Ovary (tissue), 7 donors: ENCODE measurements at regions not wholly inside any gene's neighbourhood (a gene's known extent, or its start where the extent isn't known, plus 50 kb on each side); places are given as distances from the start of the nearest gene placed in this dataset.

Experiments
- DNase-seq, 5 donors: peaks; one replicate each; pipeline ENCODE4 v3.0.0-alpha.2; 2019 to 2020
- H3K27ac ChIP-seq, 2 donors: fragments of 200-600 bp; one replicate each; pipeline versions ENCODE4 v1.5.1 to v1.8.0; 2019 to 2022
- H3K27me3 ChIP-seq: fragments of 200-600 bp; one replicate; pipeline ENCODE4 v1.8.0; 2022
- H3K36me3 ChIP-seq: fragments of 200-600 bp; sonication (generic); one replicate; pipeline ENCODE4 v1.5.1; 2019
- H3K4me1 ChIP-seq: one replicate; pipeline ENCODE4 v1.8.1; 2013; ENCODE audit warnings: mild to moderate bottlenecking, moderate library complexity; ENCODE audit not compliant: insufficient read depth
- H3K4me3 ChIP-seq: fragments of 200-600 bp; sonication (generic); one replicate; pipeline ENCODE4 v1.5.1; 2017
- H3K9me3 ChIP-seq, 2 donors: fragments of 200-600 bp in 1 of 2; sonication (generic) in 1 of 2; one replicate each; pipeline versions ENCODE4 v1.5.1 to v1.8.1; 2013 to 2019; ENCODE audit warnings: mild to moderate bottlenecking in 1 of 2, moderate library complexity in 1 of 2
- EP300 ChIP-seq: sonication (generic); formaldehyde crosslinking; IDR thresholded peaks from one replicate; pipeline ENCODE4 v1.6.1; 2017; ENCODE audit warnings: antibody characterized with exemption
- POLR2A ChIP-seq: fragments of 450-650 bp; IDR thresholded peaks from one replicate; pipeline ENCODE4 v1.6.1; 2017; ENCODE audit warnings: antibody characterized with exemption, mild to moderate bottlenecking, moderate library complexity
- whole genome bisulfite sequencing, 3 donors: extraction: QIAGEN DNeasy Blood & Tissue Kit in 1 of 3; methylation state at CpG; one replicate each; pipeline versions ENCODE4 v1.1.5 to v1.1.7; 2013 to 2017; 5-methylcytosine and 5-hydroxymethylcytosine counted together
- intact Hi-C, 4 donors: fragments of 100-400 bp; cut with DNase I; formaldehyde crosslinking; loops; one replicate each; pipeline versions ENCODE4 v1.11.0 to v1.15.1; 2022 to 2023
- TF ChIP-seq, protein P1 (sequence below), 3 donors: fragments of 450-650 bp in 2 of 3; fragments of 200-600 bp in 1 of 3; IDR thresholded peaks; one replicate each; pipeline versions ENCODE4 v1.5.1 to v1.8.0; 2016 to 2022; ENCODE audit warnings: antibody characterized with exemption in 3 of 3, mild to moderate bottlenecking in 1 of 3
- donor health status: DM: no; HTN: no; CAD: no; lungs with moderate emphysema.
- donor health status: DM: no; HTN: no; CAD: no.
- donor health status: Bipolar disorder and iron deficiency.
- donor health status: DM: no; HTN: no; CAD: no.
- donor health status: DM: yes; HTN: yes; CAD: no.

GRCh38 chr11:15473954-15474837, 359.5 kb downstream of the INSC start:
- TF ChIP-seq, protein P1, sequence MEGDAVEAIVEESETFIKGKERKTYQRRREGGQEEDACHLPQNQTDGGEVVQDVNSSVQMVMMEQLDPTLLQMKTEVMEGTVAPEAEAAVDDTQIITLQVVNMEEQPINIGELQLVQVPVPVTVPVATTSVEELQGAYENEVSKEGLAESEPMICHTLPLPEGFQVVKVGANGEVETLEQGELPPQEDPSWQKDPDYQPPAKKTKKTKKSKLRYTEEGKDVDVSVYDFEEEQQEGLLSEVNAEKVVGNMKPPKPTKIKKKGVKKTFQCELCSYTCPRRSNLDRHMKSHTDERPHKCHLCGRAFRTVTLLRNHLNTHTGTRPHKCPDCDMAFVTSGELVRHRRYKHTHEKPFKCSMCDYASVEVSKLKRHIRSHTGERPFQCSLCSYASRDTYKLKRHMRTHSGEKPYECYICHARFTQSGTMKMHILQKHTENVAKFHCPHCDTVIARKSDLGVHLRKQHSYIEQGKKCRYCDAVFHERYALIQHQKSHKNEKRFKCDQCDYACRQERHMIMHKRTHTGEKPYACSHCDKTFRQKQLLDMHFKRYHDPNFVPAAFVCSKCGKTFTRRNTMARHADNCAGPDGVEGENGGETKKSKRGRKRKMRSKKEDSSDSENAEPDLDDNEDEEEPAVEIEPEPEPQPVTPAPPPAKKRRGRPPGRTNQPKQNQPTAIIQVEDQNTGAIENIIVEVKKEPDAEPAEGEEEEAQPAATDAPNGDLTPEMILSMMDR (IDR thresholded peaks at IDR 0.05) = no peak
- TF ChIP-seq POLR2A = no peak
- TF ChIP-seq EP300 = no peak
- H3K36me3 ChIP-seq = no peaks in the 10 kb centered on the region
- H3K4me1 ChIP-seq = no peaks in the 10 kb centered on the region
- DNase-seq = no peak
- no peaks in the 10 kb centered on the region for H3K9me3 ChIP-seq
- intact Hi-C loops = no loop called here
- no peaks in the 10 kb centered on the region for H3K27me3 ChIP-seq
- WGBS, 3 donors = 83 to 89% (median 86%) methylated on average over 8 of the region's 8 CpGs
- no peak overlapping the region for H3K27ac ChIP-seq
- H3K4me3 ChIP-seq = no peak overlapping the region

- TF ChIP-seq, protein P1 (IDR thresholded peaks at IDR 0.05) = no peak
- TF ChIP-seq EP300 (no peak), POLR2A (no peak)
- H3K4me3 ChIP-seq = no peak overlapping the region
- intact Hi-C loops = no loop called here
- H3K27ac ChIP-seq = no peak overlapping the region
- H3K36me3 ChIP-seq = no peaks in the 10 kb centered on the region
- 55 to 56% (median 55%) methylated on average over 5 of the region's 5 CpGs for WGBS, 3 donors
- H3K9me3 ChIP-seq = no peaks in the 10 kb centered on the region
- H3K4me1 ChIP-seq = no peaks in the 10 kb centered on the region
- DNase-seq = no peak
- no peaks in the 10 kb centered on the region for H3K27me3 ChIP-seq
Observed at GRCh38 chr11:15476371-15476917, 361.7 kb downstream of the INSC start.

DNA sequence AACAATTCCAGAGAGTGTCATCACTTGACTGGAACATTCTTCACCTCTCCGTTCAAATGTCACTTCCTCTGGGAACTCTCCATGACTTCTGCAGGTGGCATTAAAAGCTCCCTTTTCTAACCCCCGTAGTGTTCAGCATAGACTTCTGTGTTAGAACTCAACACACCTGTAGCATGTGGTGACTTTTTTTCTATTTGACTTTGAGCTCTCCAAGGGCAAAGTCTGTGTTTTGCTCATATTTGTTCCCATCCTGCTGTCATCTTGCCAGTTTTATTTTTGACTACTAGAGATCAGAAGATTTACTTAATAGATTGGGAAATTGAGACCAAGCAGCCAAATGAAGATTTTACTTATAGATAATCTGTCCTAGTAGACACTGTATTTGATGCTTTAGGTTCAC, 367.1 kb downstream of the INSC start:
- Histone ChIP-seq H3K4me3 (no peak overlapping the region), H3K27me3 (no peaks in the 10 kb centered on the region), H3K36me3 (no peaks in the 10 kb centered on the region), H3K27ac (no peak overlapping the region), H3K9me3 (no peaks in the 10 kb centered on the region), H3K4me1 (no peaks in the 10 kb centered on the region)
- TF ChIP-seq, protein P1 (IDR thresholded peaks at IDR 0.05) = no peak
- TF ChIP-seq EP300 = no peak
- no peak for TF ChIP-seq POLR2A
- intact Hi-C loops = no loop called here
- 74 to 79% (median 79%) methylated on average over 2 of the region's 2 CpGs for WGBS, 3 donors
- no peak for DNase-seq

GRCh38 chr11:15483205-15483604, 368.5 kb downstream of the INSC start:
- 42 to 55% (median 48%) methylated on average over 1 of the region's 1 CpG for WGBS, 3 donors
- intact Hi-C loops = no loop called here
- no peaks in the 10 kb centered on the region for H3K4me1 ChIP-seq
- H3K4me3 ChIP-seq = no peak overlapping the region
- H3K27ac ChIP-seq = no peak overlapping the region
- H3K36me3 ChIP-seq = no peaks in the 10 kb centered on the region
- no peak for DNase-seq
- no peaks in the 10 kb centered on the region for H3K9me3 ChIP-seq
- TF ChIP-seq EP300 (no peak), POLR2A (no peak)
- TF ChIP-seq, protein P1 (IDR thresholded peaks at IDR 0.05) = no peak
- H3K27me3 ChIP-seq = no peaks in the 10 kb centered on the region
